HepG2 (cell line): ENCODE measurements at regions not wholly inside any gene's neighbourhood (a gene's known extent, or its start where the extent isn't known, plus 50 kb on each side); places are given as distances from the start of the nearest gene placed in this dataset.
A peak's percentile ranks its signal among the peaks of the same experiment; 100 is the strongest.

Experiments
- AKAP8 ChIP-seq: sonication (generic); formaldehyde crosslinking; IDR thresholded peaks from 2 replicates; pipeline ENCODE4 v1.5.1; 2020; ENCODE audit warnings: mild to moderate bottlenecking, missing genetic modification reagents
- GABPB1 ChIP-seq: IDR thresholded peaks from 2 replicates; pipeline ENCODE4 v1.6.1; 2016; ENCODE audit warnings: mild to moderate bottlenecking, missing genetic modification reagents, moderate library complexity, missing compliant biosample characterization
- HHEX ChIP-seq: IDR thresholded peaks from 2 replicates; pipeline ENCODE4 v1.6.1; 2016; ENCODE audit warnings: control low read depth
- IKZF1 ChIP-seq: fragments of 450-650 bp; IDR thresholded peaks from 2 replicates; pipeline ENCODE4 v1.7.1; 2016
- KAT7 ChIP-seq: IDR thresholded peaks from 2 replicates; pipeline ENCODE4 v1.6.1; 2018; ENCODE audit warnings: borderline replicate concordance, missing compliant biosample characterization
- MTF2 ChIP-seq: sonication (generic); formaldehyde crosslinking; IDR thresholded peaks from 2 replicates; pipeline ENCODE4 v1.5.0; 2020; ENCODE audit warnings: missing genetic modification reagents, borderline replicate concordance
- MZF1 ChIP-seq: sonication (generic); formaldehyde crosslinking; IDR thresholded peaks from 2 replicates; pipeline ENCODE4 v1.8.1; 2023; ENCODE audit warnings: mild to moderate bottlenecking, missing genetic modification reagents, borderline replicate concordance
- PHB2 ChIP-seq: fragments of 450-650 bp; IDR thresholded peaks from 2 replicates; pipeline ENCODE4 v1.6.1; 2018; ENCODE audit not compliant: partially characterized antibody
- POGZ ChIP-seq: sonication (generic); formaldehyde crosslinking; IDR thresholded peaks from 2 replicates; pipeline ENCODE4 v1.4.0; 2020; ENCODE audit warnings: mild to moderate bottlenecking, missing genetic modification reagents
- RXRA ChIP-seq: sonication (generic); formaldehyde crosslinking; IDR thresholded peaks from 2 replicates; pipeline ENCODE4 v1.5.1; 2020; ENCODE audit warnings: missing genetic modification reagents
- ZBTB14 ChIP-seq: sonication (generic); formaldehyde crosslinking; IDR thresholded peaks from 2 replicates; pipeline ENCODE4 v1.4.0; 2020; ENCODE audit warnings: missing genetic modification reagents
- ZBTB8A ChIP-seq: sonication (generic); formaldehyde crosslinking; IDR thresholded peaks from 2 replicates; pipeline ENCODE4 v1.4.0; 2020; ENCODE audit warnings: mild to moderate bottlenecking, low read depth, missing genetic modification reagents, borderline replicate concordance
- ZFP37 ChIP-seq: sonication (generic); formaldehyde crosslinking; IDR thresholded peaks from 2 replicates; pipeline ENCODE4 v1.4.0; 2020; ENCODE audit warnings: missing genetic modification reagents, borderline replicate concordance
- ZHX2 ChIP-seq, 2 experiments: sonication (generic) in 1 of 2; formaldehyde crosslinking in 1 of 2; IDR thresholded peaks; 2 replicates each; pipeline versions ENCODE4 v1.6.1 to v1.9.0; 2014 to 2022; ENCODE audit warnings: antibody characterized with exemption in 1 of 2, borderline replicate concordance in 1 of 2, inconsistent platforms in 1 of 2, low read depth in 1 of 2, missing genetic modification reagents in 1 of 2
- ZNF607 ChIP-seq: sonication (generic); formaldehyde crosslinking; IDR thresholded peaks from 2 replicates; pipeline ENCODE4 v1.5.1; 2020; ENCODE audit warnings: missing genetic modification reagents, mild to moderate bottlenecking, borderline replicate concordance
- ZNF788 ChIP-seq: sonication (generic); formaldehyde crosslinking; IDR thresholded peaks from 2 replicates; pipeline ENCODE4 v1.5.0; 2020; ENCODE audit warnings: mild to moderate bottlenecking, missing genetic modification reagents, borderline replicate concordance
- ZSCAN29 ChIP-seq: sonication (generic); formaldehyde crosslinking; conservative IDR thresholded peaks from 2 replicates; pipeline ENCODE4 v1.4.0; 2020; ENCODE audit warnings: mild to moderate bottlenecking, missing genetic modification reagents
- ZSCAN31 ChIP-seq: sonication (generic); formaldehyde crosslinking; IDR thresholded peaks from 2 replicates; pipeline ENCODE4 v1.5.0; 2020; ENCODE audit warnings: low read depth, mild to moderate bottlenecking, missing genetic modification reagents
- ZZZ3 ChIP-seq: sonication (generic); formaldehyde crosslinking; IDR thresholded peaks from 2 replicates; pipeline ENCODE4 v1.4.0; 2020; ENCODE audit warnings: missing genetic modification reagents, mild to moderate bottlenecking, borderline replicate concordance
- TF ChIP-seq, protein P1 (sequence below), 2 experiments: IDR thresholded peaks; 2 replicates each; pipeline ENCODE4 v1.6.1; 2011 to 2012; ENCODE audit warnings: low read length in 2 of 2, borderline replicate concordance in 1 of 2, low read depth in 1 of 2, mild to moderate bottlenecking in 1 of 2, moderate library complexity in 1 of 2

- no peak for TF ChIP-seq ZZZ3 (CRISPR knock-in tag)
- TF ChIP-seq RXRA (CRISPR knock-in tag): peak; percentile 35; the same call in 1 of the 2 replicates
- TF ChIP-seq PHB2: no peak
- TF ChIP-seq AKAP8 (CRISPR knock-in tag): no peak
- TF ChIP-seq ZSCAN29: no peak
- TF ChIP-seq ZBTB8A (CRISPR knock-in tag): no peak
- no peak for TF ChIP-seq ZHX2 (IDR thresholded peaks at IDR 0.05; ENCODE audit: low read depth)
- TF ChIP-seq ZHX2 (CRISPR knock-in tag; IDR thresholded peaks at IDR 0.05; ENCODE audit: borderline replicate concordance): no peak; the same call in 1 of the 2 replicates
- no peak for TF ChIP-seq ZFP37 (CRISPR knock-in tag)
- peak; percentile 91 for TF ChIP-seq POGZ (CRISPR knock-in tag)
- peak; percentile 17; the same call in 1 of the 2 replicates for TF ChIP-seq GABPB1
- no peak for TF ChIP-seq IKZF1
- peak; percentile 31; the same call in 1 of the 2 replicates for TF ChIP-seq ZNF788 (CRISPR knock-in tag)
- TF ChIP-seq HHEX (CRISPR knock-in tag): 0 out of 2 replicates have a peak, but pooled peaks have one; percentile 51
- no peak for TF ChIP-seq MTF2
- TF ChIP-seq ZBTB14: no peak
- no peak for TF ChIP-seq ZNF607 (CRISPR knock-in tag)
- TF ChIP-seq MZF1 (CRISPR knock-in tag): no peak
- TF ChIP-seq, protein P1, sequence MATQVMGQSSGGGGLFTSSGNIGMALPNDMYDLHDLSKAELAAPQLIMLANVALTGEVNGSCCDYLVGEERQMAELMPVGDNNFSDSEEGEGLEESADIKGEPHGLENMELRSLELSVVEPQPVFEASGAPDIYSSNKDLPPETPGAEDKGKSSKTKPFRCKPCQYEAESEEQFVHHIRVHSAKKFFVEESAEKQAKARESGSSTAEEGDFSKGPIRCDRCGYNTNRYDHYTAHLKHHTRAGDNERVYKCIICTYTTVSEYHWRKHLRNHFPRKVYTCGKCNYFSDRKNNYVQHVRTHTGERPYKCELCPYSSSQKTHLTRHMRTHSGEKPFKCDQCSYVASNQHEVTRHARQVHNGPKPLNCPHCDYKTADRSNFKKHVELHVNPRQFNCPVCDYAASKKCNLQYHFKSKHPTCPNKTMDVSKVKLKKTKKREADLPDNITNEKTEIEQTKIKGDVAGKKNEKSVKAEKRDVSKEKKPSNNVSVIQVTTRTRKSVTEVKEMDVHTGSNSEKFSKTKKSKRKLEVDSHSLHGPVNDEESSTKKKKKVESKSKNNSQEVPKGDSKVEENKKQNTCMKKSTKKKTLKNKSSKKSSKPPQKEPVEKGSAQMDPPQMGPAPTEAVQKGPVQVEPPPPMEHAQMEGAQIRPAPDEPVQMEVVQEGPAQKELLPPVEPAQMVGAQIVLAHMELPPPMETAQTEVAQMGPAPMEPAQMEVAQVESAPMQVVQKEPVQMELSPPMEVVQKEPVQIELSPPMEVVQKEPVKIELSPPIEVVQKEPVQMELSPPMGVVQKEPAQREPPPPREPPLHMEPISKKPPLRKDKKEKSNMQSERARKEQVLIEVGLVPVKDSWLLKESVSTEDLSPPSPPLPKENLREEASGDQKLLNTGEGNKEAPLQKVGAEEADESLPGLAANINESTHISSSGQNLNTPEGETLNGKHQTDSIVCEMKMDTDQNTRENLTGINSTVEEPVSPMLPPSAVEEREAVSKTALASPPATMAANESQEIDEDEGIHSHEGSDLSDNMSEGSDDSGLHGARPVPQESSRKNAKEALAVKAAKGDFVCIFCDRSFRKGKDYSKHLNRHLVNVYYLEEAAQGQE (IDR thresholded peaks at IDR 0.05; ENCODE audit: borderline replicate concordance in 1 of 2, low read depth in 1 of 2, low read length in 2 of 2): peak in 1 of 2 experiments; percentile 72; a peak in 2 of 4 replicates
- no peak for TF ChIP-seq ZSCAN31 (CRISPR knock-in tag)
- TF ChIP-seq KAT7 (CRISPR knock-in tag): no peak
Measured at GRCh38 chr1:219310181-219310728, 136.6 kb downstream of the LYPLAL1 start (continued).
